ENCODE measurements at regions not wholly inside any gene's neighbourhood (a gene's known extent, or its start where the extent isn't known, plus 50 kb on each side); places are given as distances from the start of the nearest gene placed in this dataset.

DNA sequence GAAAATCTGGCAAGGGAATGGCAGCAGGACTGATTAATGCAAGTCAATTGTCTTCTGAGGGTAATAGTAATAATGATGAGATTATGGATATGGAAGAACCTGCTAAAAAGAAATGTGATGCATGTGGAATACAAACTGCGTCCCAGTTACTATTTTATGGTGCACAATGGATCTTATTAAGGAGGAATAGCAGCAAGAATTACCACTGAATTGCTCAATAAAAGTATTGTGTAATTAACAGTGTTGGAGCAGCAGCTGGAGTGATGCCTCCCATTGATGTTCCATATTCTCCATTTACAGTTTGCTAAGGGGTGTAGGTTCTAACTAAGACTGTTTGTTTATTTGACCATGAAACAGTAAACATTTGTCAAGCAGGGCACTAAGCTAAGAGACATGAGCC lies 167.9 kb downstream of the HRH4 start:
- Histone ChIP-seq H3K4me3 (ENCODE audit: low read depth, low read length) (no peak overlapping the region), H3K27me3 (ENCODE audit: control insufficient read depth, insufficient read depth, low read length) (no peaks in the 10 kb centered on the region), H3K27ac (ENCODE audit: low read depth, low read length) (no peak overlapping the region), H3K9me3 (ENCODE audit: control insufficient read depth, insufficient read depth, low read length) (no peaks in the 10 kb centered on the region)
- TF ChIP-seq, protein P1, sequence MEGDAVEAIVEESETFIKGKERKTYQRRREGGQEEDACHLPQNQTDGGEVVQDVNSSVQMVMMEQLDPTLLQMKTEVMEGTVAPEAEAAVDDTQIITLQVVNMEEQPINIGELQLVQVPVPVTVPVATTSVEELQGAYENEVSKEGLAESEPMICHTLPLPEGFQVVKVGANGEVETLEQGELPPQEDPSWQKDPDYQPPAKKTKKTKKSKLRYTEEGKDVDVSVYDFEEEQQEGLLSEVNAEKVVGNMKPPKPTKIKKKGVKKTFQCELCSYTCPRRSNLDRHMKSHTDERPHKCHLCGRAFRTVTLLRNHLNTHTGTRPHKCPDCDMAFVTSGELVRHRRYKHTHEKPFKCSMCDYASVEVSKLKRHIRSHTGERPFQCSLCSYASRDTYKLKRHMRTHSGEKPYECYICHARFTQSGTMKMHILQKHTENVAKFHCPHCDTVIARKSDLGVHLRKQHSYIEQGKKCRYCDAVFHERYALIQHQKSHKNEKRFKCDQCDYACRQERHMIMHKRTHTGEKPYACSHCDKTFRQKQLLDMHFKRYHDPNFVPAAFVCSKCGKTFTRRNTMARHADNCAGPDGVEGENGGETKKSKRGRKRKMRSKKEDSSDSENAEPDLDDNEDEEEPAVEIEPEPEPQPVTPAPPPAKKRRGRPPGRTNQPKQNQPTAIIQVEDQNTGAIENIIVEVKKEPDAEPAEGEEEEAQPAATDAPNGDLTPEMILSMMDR (IDR thresholded peaks at IDR 0.05; ENCODE audit: low read depth, low read length), result no peak
- DNase-seq (ENCODE audit: low read depth, low spot score), result no peak
- ChIA-PET POLR2A (interaction anchor here (1.2 kb wide), 1 partner anchor 28 kb away, joined by 3 read pairs; no protein-coding TSS in a partner anchor), CTCF (no interaction called here)

DNA sequence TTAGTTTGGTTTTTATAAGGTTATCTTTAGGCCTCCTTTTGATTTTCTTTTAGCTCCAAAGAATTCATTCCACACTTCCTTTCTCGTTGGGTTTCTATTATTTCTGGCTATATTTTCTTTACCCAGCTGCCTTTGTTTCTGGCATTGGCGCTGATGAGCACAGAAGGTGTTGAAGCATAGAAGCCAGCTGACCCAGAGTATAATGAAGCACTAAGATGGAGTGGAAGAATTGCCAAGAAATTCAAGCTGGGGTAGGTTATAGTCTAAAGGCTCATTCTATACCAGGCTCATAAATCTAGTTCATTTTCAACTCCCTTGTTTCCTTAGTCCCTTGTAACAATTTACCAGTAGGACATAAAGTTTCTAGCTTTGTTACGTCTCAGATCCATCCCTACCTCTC lies 169.5 kb downstream of the HRH4 start:
- CTCF ChIA-PET, result no interaction called here
- Histone ChIP-seq H3K4me3 (ENCODE audit: low read depth, low read length) (no peak overlapping the region), H3K9me3 (ENCODE audit: control insufficient read depth, insufficient read depth, low read length) (no peaks in the 10 kb centered on the region), H3K27me3 (ENCODE audit: control insufficient read depth, insufficient read depth, low read length) (no peaks in the 10 kb centered on the region), H3K27ac (ENCODE audit: low read depth, low read length) (no peak overlapping the region)
- no peak for DNase-seq (ENCODE audit: low read depth, low spot score)
- TF ChIP-seq, protein P1 (IDR thresholded peaks at IDR 0.05; ENCODE audit: low read depth, low read length), result no peak
- POLR2A ChIA-PET, result interaction anchor here (0.6 kb wide), 1 partner anchor 128 kb away, joined by 4 read pairs; no protein-coding TSS in a partner anchor

DNA sequence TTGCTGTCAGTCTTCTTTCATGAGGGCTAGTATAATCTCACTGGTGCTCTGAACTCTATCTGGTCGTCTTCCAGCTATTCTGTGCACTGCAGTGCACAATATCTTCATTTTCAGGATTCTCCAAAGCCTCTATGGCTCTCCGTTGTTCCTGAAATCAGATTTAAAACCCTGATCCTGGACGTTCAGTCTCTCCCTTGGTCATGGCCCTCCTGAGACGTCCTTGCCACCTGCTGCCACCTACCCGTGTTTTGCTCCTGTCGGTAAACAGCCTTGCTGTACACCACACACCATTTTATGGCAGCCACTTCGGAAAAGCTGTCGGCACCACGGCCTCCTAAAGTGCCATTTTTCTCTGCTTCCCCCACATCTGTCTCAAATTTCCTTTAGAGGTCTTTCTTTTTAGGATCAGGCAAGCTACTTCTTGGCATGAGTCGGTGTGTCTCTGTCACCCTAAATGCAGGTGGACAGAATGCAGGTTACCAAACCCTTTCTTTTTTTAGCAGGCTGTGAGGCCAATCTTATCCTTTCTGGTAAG lies 170.0 kb downstream of the HRH4 start:
- CTCF ChIA-PET, result no interaction called here
- Histone ChIP-seq H3K9me3 (ENCODE audit: control insufficient read depth, insufficient read depth, low read length) (no peaks in the 10 kb centered on the region), H3K27me3 (ENCODE audit: control insufficient read depth, insufficient read depth, low read length) (no peaks in the 10 kb centered on the region), H3K27ac (ENCODE audit: low read depth, low read length) (no peak overlapping the region), H3K4me3 (ENCODE audit: low read depth, low read length) (no peak overlapping the region)
- TF ChIP-seq, protein P1 (IDR thresholded peaks at IDR 0.05; ENCODE audit: low read depth, low read length), result no peak
- POLR2A ChIA-PET, result no interaction called here
- DNase-seq (ENCODE audit: low read depth, low spot score), result no peak

DNA sequence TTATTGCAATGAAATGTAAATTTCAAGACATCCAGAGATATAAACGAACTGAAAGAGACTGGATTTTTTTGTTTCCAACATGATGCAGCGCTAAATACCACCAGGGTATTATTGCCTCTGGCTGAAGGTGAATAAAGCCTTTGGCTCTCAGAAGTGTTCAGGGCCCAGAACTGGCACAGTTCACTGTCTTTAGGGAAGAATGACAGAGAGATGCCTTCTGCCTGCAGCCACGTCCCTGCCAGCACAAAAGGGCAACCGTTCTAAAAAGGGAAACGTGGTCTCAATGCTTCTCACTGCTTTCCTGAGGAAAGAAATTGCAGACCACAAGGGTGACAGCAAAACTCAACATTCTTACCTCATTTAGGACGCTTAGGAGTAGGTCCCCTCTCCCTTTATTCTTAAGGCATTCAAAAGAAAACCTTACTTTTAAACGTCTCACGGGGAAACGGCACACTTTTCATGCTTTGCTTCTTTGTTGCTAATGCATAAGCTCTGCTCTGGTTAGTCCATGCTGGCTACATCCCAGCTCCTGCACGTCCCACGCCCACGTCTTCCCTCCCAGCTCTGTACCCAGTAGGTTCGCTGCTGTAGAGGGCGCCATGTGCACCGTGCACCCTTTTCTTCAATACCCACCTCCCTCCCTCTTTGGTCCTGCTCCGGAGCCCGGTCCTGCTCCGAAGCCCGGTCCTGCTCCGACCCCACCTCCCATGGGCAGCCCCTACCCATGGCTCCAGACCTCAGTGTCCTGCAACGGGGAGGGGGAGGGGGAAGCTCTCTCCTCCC lies 171.0 kb downstream of the HRH4 start:
- no peak overlapping the region for H3K4me3 ChIP-seq (ENCODE audit: low read depth, low read length)
- no peaks in the 10 kb centered on the region for H3K27me3 ChIP-seq (ENCODE audit: control insufficient read depth, insufficient read depth, low read length)
- no peak for DNase-seq (ENCODE audit: low read depth, low spot score)
- no peak overlapping the region for H3K27ac ChIP-seq (ENCODE audit: low read depth, low read length)
- no peaks in the 10 kb centered on the region for H3K9me3 ChIP-seq (ENCODE audit: control insufficient read depth, insufficient read depth, low read length)
- TF ChIP-seq, protein P1 (IDR thresholded peaks at IDR 0.05; ENCODE audit: low read depth, low read length), result no peak
- ChIA-PET POLR2A (no interaction called here), CTCF (interaction anchor here (0.6 kb wide), 1 partner anchor 304 kb away, joined by 3 read pairs; no protein-coding TSS in a partner anchor)
